Stomach (tissue), 4 donors: ENCODE measurements at regions not wholly inside any gene's neighbourhood (a gene's known extent, or its start where the extent isn't known, plus 50 kb on each side); places are given as distances from the start of the nearest gene placed in this dataset.

Experiments
- CTCF ChIP-seq, 7 experiments: fragments of 450-650 bp in 4 of 7; fragments of 200-600 bp in 3 of 7; sonication (generic) in 3 of 7; IDR thresholded peaks; one replicate each; pipeline ENCODE4 v1.5.1; 2016 to 2019; ENCODE audit warnings: antibody characterized with exemption in 7 of 7, control low read depth in 2 of 7, mild to moderate bottlenecking in 1 of 7
- EP300 ChIP-seq: sonication (generic); formaldehyde crosslinking; IDR thresholded peaks from one replicate; pipeline ENCODE4 v1.6.1; 2017; ENCODE audit warnings: antibody characterized with exemption
- POLR2A ChIP-seq, 4 donors: fragments of 450-650 bp; IDR thresholded peaks; one replicate each; pipeline ENCODE4 v1.6.1; 2016; ENCODE audit warnings: antibody characterized with exemption in 4 of 4, control low read depth in 2 of 4, mild to moderate bottlenecking in 1 of 4, moderate library complexity in 1 of 4
- POLR2AphosphoS5 ChIP-seq, 3 donors: sonication (generic); formaldehyde crosslinking; IDR thresholded peaks; one replicate each; pipeline ENCODE4 v1.6.1; 2016; ENCODE audit warnings: antibody characterized with exemption in 3 of 3

DNA sequence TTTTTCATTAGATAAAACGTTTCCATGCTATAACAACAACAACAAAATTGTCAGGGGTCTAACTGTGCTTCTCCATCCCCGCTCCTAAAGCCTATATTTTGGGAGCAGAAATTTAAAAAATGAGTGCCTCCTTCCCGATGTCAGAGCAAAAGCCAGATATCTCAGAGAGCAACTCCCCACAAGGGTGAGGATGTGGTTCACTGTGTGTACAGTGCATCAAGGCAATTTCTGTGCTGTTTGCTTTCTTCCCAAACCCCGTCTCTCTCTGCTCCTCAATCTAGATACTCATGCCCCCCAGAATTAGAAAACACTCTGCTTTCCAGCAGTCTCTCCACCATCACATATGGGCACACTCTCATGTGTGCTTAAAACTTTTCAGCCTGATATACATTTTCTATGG is 76.7 kb upstream of the MBNL1 start:
- no peak for TF ChIP-seq CTCF (IDR thresholded peaks at IDR 0.05)
- TF ChIP-seq POLR2A (IDR thresholded peaks at IDR 0.05) = no peak
- no peak for TF ChIP-seq POLR2AphosphoS5 (IDR thresholded peaks at IDR 0.05)
- TF ChIP-seq EP300 = no peak
